ENCODE measurements at regions not wholly inside any gene's neighbourhood (a gene's known extent, or its start where the extent isn't known, plus 50 kb on each side); places are given as distances from the start of the nearest gene placed in this dataset.

GRCh38 chr13:82658811-82659210 is 1223.5 kb downstream of the SLITRK1 start:
- intact Hi-C loops (cut with micrococcal nuclease) (no loop called here), dilution Hi-C loops (cut with MboI; ENCODE audit: extremely low pct_ligation_motif_present, low sequenced_read_pairs) (no loop called here)
- Histone ChIP-seq H3K9me1 (replicated peaks; ENCODE audit: control insufficient read depth, extremely low read depth, insufficient read depth, low read length) (no peaks in the 10 kb centered on the region), H3K36me3 (ENCODE audit: control insufficient read depth in 2 of 2, extremely low read depth in 1 of 2, insufficient read depth in 2 of 2, low read length in 2 of 2) (no peaks in the 10 kb centered on the region), H4K20me1 (replicated peaks; ENCODE audit: control insufficient read depth, extremely low read depth, insufficient read depth, low read length) (no peaks in the 10 kb centered on the region), H3K4me2 (ENCODE audit: insufficient read depth, low read length) (no peak overlapping the region), H3K4me1 (ENCODE audit: control insufficient read depth, extremely low read depth, insufficient read depth, low read length) (no peaks in the 10 kb centered on the region), H2AFZ (ENCODE audit: low read depth, low read length) (no peak overlapping the region), H3K9me3 (replicated peaks; ENCODE audit: control insufficient read depth, insufficient read depth, low read length) (no peaks in the 10 kb centered on the region), H3K4me3 (replicated peaks in 1 of 3; ENCODE audit: insufficient read depth in 1 of 3, low read depth in 1 of 3, low read length in 3 of 3) (no peak overlapping the region), H3K79me2 (ENCODE audit: control insufficient read depth, insufficient read depth, low read length) (no peaks in the 10 kb centered on the region), H3K27ac (ENCODE audit: insufficient read depth, low read depth, low read length) (no peak overlapping the region), H3K9ac (replicated peaks; ENCODE audit: extremely low read depth, insufficient read depth, low read length) (no peak overlapping the region), H3K27me3 (ENCODE audit: control insufficient read depth in 2 of 2, insufficient read depth in 2 of 2, low read length in 2 of 2) (no peaks in the 10 kb centered on the region)
- no TSS peak for BruUV-seq (replicated peaks)
- TF ChIP-seq POLR2AphosphoS5 (IDR thresholded peaks at IDR 0.05; ENCODE audit: insufficient read depth, low read depth, low read length) (no peak), GATA2 (IDR thresholded peaks at IDR 0.05; ENCODE audit: insufficient read depth, insufficient read length, low read depth, low read length) (no peak), CTCF (IDR thresholded peaks at IDR 0.05; ENCODE audit: extremely low read depth in 1 of 2, insufficient read depth in 1 of 2, low read depth in 1 of 2, low read length in 2 of 2) (no peak), JUN (IDR thresholded peaks at IDR 0.05; ENCODE audit: borderline replicate concordance, insufficient read depth, insufficient read length, low read depth) (no peak)
- FAIRE-seq (no peak), DNase-seq (ENCODE audit: low read depth, low spot score) (no peak)
- CTCF ChIA-PET, result no interaction called here
- POLR2A ChIA-PET, result no interaction called here

- Histone ChIP-seq H4K20me1 (replicated peaks; ENCODE audit: control insufficient read depth, extremely low read depth, insufficient read depth, low read length) (no peaks in the 10 kb centered on the region), H3K27me3 (ENCODE audit: control insufficient read depth in 2 of 2, insufficient read depth in 2 of 2, low read length in 2 of 2) (no peaks in the 10 kb centered on the region), H3K9ac (replicated peaks; ENCODE audit: extremely low read depth, insufficient read depth, low read length) (no peak overlapping the region), H3K4me3 (replicated peaks in 1 of 3; ENCODE audit: insufficient read depth in 1 of 3, low read depth in 1 of 3, low read length in 3 of 3) (no peak overlapping the region), H2AFZ (ENCODE audit: low read depth, low read length) (no peak overlapping the region), H3K79me2 (ENCODE audit: control insufficient read depth, insufficient read depth, low read length) (no peaks in the 10 kb centered on the region), H3K27ac (ENCODE audit: insufficient read depth, low read depth, low read length) (no peak overlapping the region), H3K9me1 (replicated peaks; ENCODE audit: control insufficient read depth, extremely low read depth, insufficient read depth, low read length) (no peaks in the 10 kb centered on the region), H3K4me2 (ENCODE audit: insufficient read depth, low read length) (no peak overlapping the region), H3K36me3 (ENCODE audit: control insufficient read depth in 2 of 2, extremely low read depth in 1 of 2, insufficient read depth in 2 of 2, low read length in 2 of 2) (no peaks in the 10 kb centered on the region), H3K9me3 (replicated peaks; ENCODE audit: control insufficient read depth, insufficient read depth, low read length) (no peaks in the 10 kb centered on the region), H3K4me1 (ENCODE audit: control insufficient read depth, extremely low read depth, insufficient read depth, low read length) (no peaks in the 10 kb centered on the region)
- dilution Hi-C loops (cut with MboI; ENCODE audit: extremely low pct_ligation_motif_present, low sequenced_read_pairs) (no loop called here), intact Hi-C loops (cut with micrococcal nuclease) (no loop called here)
- ChIA-PET CTCF (no interaction called here), POLR2A (no interaction called here)
- BruUV-seq (replicated peaks), result no TSS peak
- FAIRE-seq (no peak), DNase-seq (ENCODE audit: low read depth, low spot score) (no peak)
- TF ChIP-seq CTCF (IDR thresholded peaks at IDR 0.05; ENCODE audit: extremely low read depth in 1 of 2, insufficient read depth in 1 of 2, low read depth in 1 of 2, low read length in 2 of 2) (no peak), POLR2AphosphoS5 (IDR thresholded peaks at IDR 0.05; ENCODE audit: insufficient read depth, low read depth, low read length) (no peak), MAX (IDR thresholded peaks at IDR 0.05; ENCODE audit: insufficient read depth, insufficient read length) (no peak), GATA2 (IDR thresholded peaks at IDR 0.05; ENCODE audit: insufficient read depth, insufficient read length, low read depth, low read length) (no peak), MYC (IDR thresholded peaks at IDR 0.05; ENCODE audit: low read depth, low read length) (no peak), EZH2 (IDR thresholded peaks at IDR 0.05; ENCODE audit: borderline replicate concordance, low read depth, low read length, severe bottlenecking) (no peak), FOS (IDR thresholded peaks at IDR 0.05; ENCODE audit: borderline replicate concordance, insufficient read depth, low read length) (no peak), POLR2A (IDR thresholded peaks at IDR 0.05; ENCODE audit: low read depth, low read length) (no peak), JUN (IDR thresholded peaks at IDR 0.05; ENCODE audit: borderline replicate concordance, insufficient read depth, insufficient read length, low read depth) (no peak)
Measured at GRCh38 chr13:82657471-82657870, 1224.8 kb downstream of the SLITRK1 start.

All from endothelial cell of umbilical vein (primary cell).